Neutrophil (primary cell): ENCODE measurements at regions not wholly inside any gene's neighbourhood (a gene's known extent, or its start where the extent isn't known, plus 50 kb on each side); places are given as distances from the start of the nearest gene placed in this dataset.

ENCODE experiments used
- H3K27ac ChIP-seq: fragments of 200-600 bp; sonication (generic); 2 replicates; pipeline ENCODE4 v1.5.1; 2016; ENCODE audit warnings: mild to moderate bottlenecking, moderate library complexity
- H3K27me3 ChIP-seq: fragments of 200-600 bp; sonication (generic); 2 replicates; pipeline ENCODE4 v1.6.0; 2016; ENCODE audit warnings: mild to moderate bottlenecking
- H3K36me3 ChIP-seq: fragments of 200-600 bp; sonication (generic); 2 replicates; pipeline ENCODE4 v1.5.1; 2017
- H3K4me1 ChIP-seq, 2 experiments: fragments of 200-600 bp in 1 of 2; sonication (generic) in 1 of 2; 1 replicate in 1 of 2; 2 replicates in 1 of 2; pipeline versions ENCODE4 v1.5.1 to v1.6.1; 2013 to 2016; ENCODE audit warnings: low read depth in 1 of 2, low read length in 1 of 2, mild to moderate bottlenecking in 1 of 2, moderate library complexity in 1 of 2; ENCODE audit not compliant: control insufficient read depth in 1 of 2, insufficient read depth in 1 of 2
- H3K4me3 ChIP-seq, 2 experiments: fragments of 200-600 bp in 1 of 2; sonication (generic) in 1 of 2; 1 replicate in 1 of 2; 2 replicates in 1 of 2; pipeline ENCODE4 v1.5.1; 2013 to 2016; ENCODE audit warnings: low read depth in 1 of 2, low read length in 1 of 2, mild to moderate bottlenecking in 1 of 2, moderate library complexity in 1 of 2
- H3K9me3 ChIP-seq: fragments of 200-600 bp; sonication (generic); 2 replicates; pipeline ENCODE4 v1.5.1; 2016
- TF ChIP-seq, protein P1 (sequence below): fragments of 200-600 bp; sonication (generic); IDR thresholded peaks from 2 replicates; pipeline ENCODE4 v1.5.1; 2016; ENCODE audit warnings: antibody characterized with exemption

GRCh38 chr1:193472838-193473398 lies 286.5 kb upstream of the B3GALT2 start:
- Histone ChIP-seq H3K9me3 (no peaks in the 10 kb centered on the region), H3K27me3 (no peaks in the 10 kb centered on the region), H3K4me1 (no peaks in the 10 kb centered on the region), H3K4me3 (no peak overlapping the region), H3K36me3 (no peaks in the 10 kb centered on the region), H3K27ac (no peak overlapping the region)
- TF ChIP-seq, protein P1, sequence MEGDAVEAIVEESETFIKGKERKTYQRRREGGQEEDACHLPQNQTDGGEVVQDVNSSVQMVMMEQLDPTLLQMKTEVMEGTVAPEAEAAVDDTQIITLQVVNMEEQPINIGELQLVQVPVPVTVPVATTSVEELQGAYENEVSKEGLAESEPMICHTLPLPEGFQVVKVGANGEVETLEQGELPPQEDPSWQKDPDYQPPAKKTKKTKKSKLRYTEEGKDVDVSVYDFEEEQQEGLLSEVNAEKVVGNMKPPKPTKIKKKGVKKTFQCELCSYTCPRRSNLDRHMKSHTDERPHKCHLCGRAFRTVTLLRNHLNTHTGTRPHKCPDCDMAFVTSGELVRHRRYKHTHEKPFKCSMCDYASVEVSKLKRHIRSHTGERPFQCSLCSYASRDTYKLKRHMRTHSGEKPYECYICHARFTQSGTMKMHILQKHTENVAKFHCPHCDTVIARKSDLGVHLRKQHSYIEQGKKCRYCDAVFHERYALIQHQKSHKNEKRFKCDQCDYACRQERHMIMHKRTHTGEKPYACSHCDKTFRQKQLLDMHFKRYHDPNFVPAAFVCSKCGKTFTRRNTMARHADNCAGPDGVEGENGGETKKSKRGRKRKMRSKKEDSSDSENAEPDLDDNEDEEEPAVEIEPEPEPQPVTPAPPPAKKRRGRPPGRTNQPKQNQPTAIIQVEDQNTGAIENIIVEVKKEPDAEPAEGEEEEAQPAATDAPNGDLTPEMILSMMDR: no peak

GRCh38 chr1:193472430-193472829 lies 286.0 kb upstream of the B3GALT2 start:
- H3K4me3 ChIP-seq: no peak overlapping the region
- no peaks in the 10 kb centered on the region for H3K27me3 ChIP-seq
- H3K36me3 ChIP-seq: no peaks in the 10 kb centered on the region
- TF ChIP-seq, protein P1: no peak
- no peak overlapping the region for H3K27ac ChIP-seq
- H3K4me1 ChIP-seq: no peaks in the 10 kb centered on the region
- no peaks in the 10 kb centered on the region for H3K9me3 ChIP-seq

DNA sequence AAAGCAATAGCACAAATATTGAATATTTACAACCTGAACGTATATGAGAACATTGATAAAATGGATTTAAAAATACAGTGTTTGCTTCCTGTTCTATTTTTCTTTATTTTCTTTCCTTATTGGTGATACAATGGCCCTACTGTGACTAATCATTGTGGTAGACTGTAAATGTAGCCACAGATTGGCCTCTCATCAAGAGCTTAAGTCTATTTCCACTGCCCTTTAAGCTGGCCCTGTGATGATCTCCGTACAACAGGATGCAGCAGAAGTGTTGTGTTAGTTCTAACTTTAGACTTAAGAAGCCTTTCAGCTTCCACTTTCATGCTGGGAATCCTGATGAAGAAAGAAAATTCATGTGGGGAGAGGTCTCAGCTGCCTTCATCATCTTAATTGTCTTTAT lies 285.6 kb upstream of the B3GALT2 start:
- no peak overlapping the region for H3K27ac ChIP-seq
- H3K9me3 ChIP-seq: no peaks in the 10 kb centered on the region
- no peaks in the 10 kb centered on the region for H3K36me3 ChIP-seq
- no peaks in the 10 kb centered on the region for H3K4me1 ChIP-seq
- H3K27me3 ChIP-seq: no peaks in the 10 kb centered on the region
- TF ChIP-seq, protein P1: no peak
- no peak overlapping the region for H3K4me3 ChIP-seq

GRCh38 chr1:193463326-193463932 lies 277.0 kb upstream of the B3GALT2 start:
- Histone ChIP-seq H3K27ac (no peak overlapping the region), H3K36me3 (no peaks in the 10 kb centered on the region)

GRCh38 chr1:193462629-193463320 lies 276.4 kb upstream of the B3GALT2 start:
- H3K9me3 ChIP-seq: no peaks in the 10 kb centered on the region
- H3K4me3 ChIP-seq: no peak overlapping the region
- H3K4me1 ChIP-seq: no peaks in the 10 kb centered on the region
- TF ChIP-seq, protein P1: no peak
- H3K27me3 ChIP-seq: no peaks in the 10 kb centered on the region
- H3K36me3 ChIP-seq: no peaks in the 10 kb centered on the region
- H3K27ac ChIP-seq: no peak overlapping the region

More at GRCh38 chr1:193463326-193463932, 277.0 kb upstream of the B3GALT2 start:
- H3K27me3 ChIP-seq: no peaks in the 10 kb centered on the region
- no peaks in the 10 kb centered on the region for H3K4me1 ChIP-seq
- H3K9me3 ChIP-seq: no peaks in the 10 kb centered on the region
- TF ChIP-seq, protein P1: no peak
- no peak overlapping the region for H3K4me3 ChIP-seq
